A549 (cell line): ENCODE measurements at regions not wholly inside any gene's neighbourhood (a gene's known extent, or its start where the extent isn't known, plus 50 kb on each side); places are given as distances from the start of the nearest gene placed in this dataset.

Experiments used
- ATAC-seq, 2 experiments: fragments of 200-7000 bp in 1 of 2; fragments of >200 bp in 1 of 2; cut with Nextera tagmentation in 1 of 2; cut with Tn5 transposase in 1 of 2; 3 replicates each; pipeline versions ENCODE4 v1.8.0 to v1.9.1; 2018 to 2020; ENCODE audit warnings: mild to moderate bottlenecking in 1 of 2, moderate library complexity in 1 of 2
- CTCF ChIA-PET: fragments of 300-600 bp; sonication (Branson Sonifier 250); formaldehyde crosslinking; extraction: SDS; loops from one replicate; lab custom pipeline; 2021; ENCODE audit warnings: antibody characterized with exemption, inconsistent platforms; lab: Yijun Ruan, JAX
- POLR2A ChIA-PET: fragments of 350-600 bp; formaldehyde crosslinking; extraction: SDS; loops from one replicate; lab custom pipeline; 2021; ENCODE audit warnings: antibody characterized with exemption, inconsistent platforms; lab: Yijun Ruan, JAX
- DNase-seq, 2 experiments: peaks; one replicate each; pipeline versions ENCODE4 v3.0.0 to v3.0.0-alpha.2; 2011 to 2016; ENCODE audit warnings: low read depth in 1 of 2, low spot score in 1 of 2
- FAIRE-seq: peaks from 2 replicates; lab custom pipeline; 2011; peaks lifted over from hg19 to GRCh38; lab: Jason Lieb, UNC
- H3K27ac ChIP-seq, 2 experiments: fragments of >200 bp; sonication (Bioruptor Twin); formaldehyde crosslinking; 3 replicates each; pipeline ENCODE4 v1.5.1; 2016 to 2017
- H3K4me1 ChIP-seq: fragments of >200 bp; sonication (Bioruptor Twin); formaldehyde crosslinking; 3 replicates; pipeline ENCODE4 v1.6.1; 2016
- H3K4me2 ChIP-seq: fragments of >200 bp; sonication (Bioruptor Twin); formaldehyde crosslinking; 3 replicates; pipeline ENCODE4 v1.6.1; 2016
- H3K4me3 ChIP-seq: fragments of >200 bp; sonication (Bioruptor Twin); formaldehyde crosslinking; 3 replicates; pipeline ENCODE4 v1.5.1; 2016
- H3K9me3 ChIP-seq: fragments of >200 bp; sonication (Bioruptor Twin); formaldehyde crosslinking; 3 replicates; pipeline ENCODE4 v1.6.1; 2016
- CBX2 ChIP-seq: fragments of 200-600 bp; sonication (generic); IDR thresholded peaks from 2 replicates; pipeline ENCODE4 v1.6.1; 2016; ENCODE audit warnings: low read depth, mild to moderate bottlenecking, borderline replicate concordance
- CBX8 ChIP-seq: fragments of 200-600 bp; sonication (generic); IDR thresholded peaks from 2 replicates; pipeline ENCODE4 v1.6.1; 2016
- CEBPB ChIP-seq, 2 experiments: fragments of >200 bp in 1 of 2; sonication (Bioruptor Twin) in 1 of 2; formaldehyde crosslinking in 1 of 2; IDR thresholded peaks; 2 replicates each; pipeline ENCODE4 v1.6.1; 2012 to 2016
- EHF ChIP-seq: fragments of 250-450 bp; sonication (Bioruptor Pico); IDR thresholded peaks from 2 replicates; pipeline ENCODE4 v1.5.0; 2020; ENCODE audit warnings: mild to moderate bottlenecking
- ESRRA ChIP-seq: fragments of 150-350 bp; IDR thresholded peaks from 2 replicates; pipeline ENCODE4 v1.6.1; 2014; ENCODE audit warnings: mild to moderate bottlenecking, low read length, borderline replicate concordance
- FOSL2 ChIP-seq, 2 experiments: fragments of 450-650 bp in 1 of 2; fragments of >200 bp in 1 of 2; sonication (Bioruptor Twin) in 1 of 2; formaldehyde crosslinking; IDR thresholded peaks; 2 replicates each; pipeline versions ENCODE4 v1.5.0 to v1.6.1; 2016 to 2020; ENCODE audit warnings: mild to moderate bottlenecking in 1 of 2, moderate library complexity in 1 of 2
- GATA3 ChIP-seq: IDR thresholded peaks from 2 replicates; pipeline ENCODE4 v1.6.1; 2012; ENCODE audit warnings: borderline replicate concordance
- HDAC2 ChIP-seq: fragments of 200-600 bp; sonication (generic); IDR thresholded peaks from 2 replicates; pipeline ENCODE4 v1.6.1; 2016
- HEYL ChIP-seq: fragments of 250-450 bp; sonication (Bioruptor Pico); IDR thresholded peaks from 2 replicates; pipeline ENCODE4 v1.8.0; 2021; ENCODE audit warnings: mild to moderate bottlenecking, moderate library complexity
- HMGXB4 ChIP-seq: fragments of 250-450 bp; sonication (Bioruptor Pico); IDR thresholded peaks from 2 replicates; pipeline ENCODE4 v1.5.0; 2021; ENCODE audit warnings: mild to moderate bottlenecking, moderate library complexity, borderline replicate concordance
- HOXA7 ChIP-seq: fragments of 250-450 bp; sonication (Bioruptor Pico); IDR thresholded peaks from 2 replicates; pipeline ENCODE4 v1.5.0; 2020; ENCODE audit warnings: mild to moderate bottlenecking, moderate library complexity
- HOXB13 ChIP-seq: fragments of 250-450 bp; sonication (Bioruptor Pico); IDR thresholded peaks from 2 replicates; pipeline ENCODE4 v1.5.0; 2020; ENCODE audit warnings: low read depth, mild to moderate bottlenecking, moderate library complexity
- HOXB5 ChIP-seq: fragments of 250-450 bp; sonication (Bioruptor Pico); IDR thresholded peaks from 2 replicates; pipeline ENCODE4 v1.5.0; 2020; ENCODE audit warnings: mild to moderate bottlenecking, moderate library complexity
- MYC ChIP-seq: IDR thresholded peaks from 2 replicates; pipeline ENCODE4 v1.6.1; 2012; ENCODE audit warnings: mild to moderate bottlenecking, inconsistent platforms, low read length, improper control_type of control experiment, borderline replicate concordance
- PHF8 ChIP-seq: fragments of 200-600 bp; sonication (generic); IDR thresholded peaks from 2 replicates; pipeline ENCODE4 v1.6.1; 2016; ENCODE audit warnings: low read depth, mild to moderate bottlenecking, antibody characterized with exemption, moderate library complexity, borderline replicate concordance
- POLR2AphosphoS2 ChIP-seq: conservative IDR thresholded peaks from 2 replicates; pipeline ENCODE4 v1.6.1; 2012; ENCODE audit warnings: low read length, improper control_type of control experiment, inconsistent platforms
- RARB ChIP-seq: fragments of 250-450 bp; sonication (Bioruptor Pico); IDR thresholded peaks from 2 replicates; pipeline ENCODE4 v1.8.0; 2021; ENCODE audit warnings: mild to moderate bottlenecking, moderate library complexity
- RFX5 ChIP-seq: fragments of 450-650 bp; IDR thresholded peaks from 2 replicates; pipeline ENCODE4 v1.7.1; 2014; ENCODE audit warnings: antibody characterized with exemption, mild to moderate bottlenecking, moderate library complexity
- SMC3 ChIP-seq: fragments of >200 bp; sonication (Bioruptor Twin); formaldehyde crosslinking; IDR thresholded peaks from 3 replicates; pipeline ENCODE4 v1.6.1; 2018; ENCODE audit warnings: inconsistent platforms
- SREBF2 ChIP-seq: fragments of 450-650 bp; IDR thresholded peaks from 2 replicates; pipeline ENCODE4 v1.6.1; 2014; ENCODE audit warnings: mild to moderate bottlenecking, moderate library complexity
- WGBS: methylation state at CpG from one replicate; pipeline ENCODE4 v1.1.6; 2017; ENCODE audit errors: missing lambda C conversion rate; 5-methylcytosine and 5-hydroxymethylcytosine counted together
- TF ChIP-seq, protein P1 (sequence below): fragments of 200-600 bp; sonication (generic); IDR thresholded peaks from 2 replicates; pipeline ENCODE4 v1.6.1; 2016; ENCODE audit warnings: antibody characterized with exemption, mild to moderate bottlenecking, moderate library complexity

DNA sequence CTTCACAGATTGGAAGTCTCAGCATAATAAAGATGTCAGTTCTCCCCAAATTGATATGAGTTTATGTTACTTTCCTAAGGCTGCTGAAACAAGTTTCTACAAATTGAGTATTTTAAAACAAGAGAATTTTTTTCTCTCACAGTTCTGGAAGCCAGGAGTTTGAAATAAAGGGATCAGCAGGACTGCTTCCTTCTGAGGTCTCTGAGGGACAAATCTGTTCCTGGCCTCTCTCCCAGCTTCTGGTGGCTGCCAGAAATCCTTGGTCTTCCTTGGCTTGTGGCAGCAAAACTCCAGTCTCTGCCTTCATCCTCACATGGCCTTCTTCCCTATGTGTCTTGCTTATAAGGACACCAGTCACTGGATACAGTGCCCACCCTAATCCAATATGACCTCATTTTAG lies 136.1 kb downstream of the TFAP2A start:
- ATAC-seq = no peak
- 0 out of 3 replicates have a peak, but pooled peaks cover 3% of the 10 kb centered on the region for H3K9me3 ChIP-seq
- no peak for FAIRE-seq
- H3K4me3 ChIP-seq = no peak overlapping the region
- CTCF ChIA-PET = no interaction called here
- H3K4me1 ChIP-seq = no peaks in the 10 kb centered on the region
- no peak for TF ChIP-seq POLR2AphosphoS2
- no peak for TF ChIP-seq HMGXB4
- TF ChIP-seq, protein P1, sequence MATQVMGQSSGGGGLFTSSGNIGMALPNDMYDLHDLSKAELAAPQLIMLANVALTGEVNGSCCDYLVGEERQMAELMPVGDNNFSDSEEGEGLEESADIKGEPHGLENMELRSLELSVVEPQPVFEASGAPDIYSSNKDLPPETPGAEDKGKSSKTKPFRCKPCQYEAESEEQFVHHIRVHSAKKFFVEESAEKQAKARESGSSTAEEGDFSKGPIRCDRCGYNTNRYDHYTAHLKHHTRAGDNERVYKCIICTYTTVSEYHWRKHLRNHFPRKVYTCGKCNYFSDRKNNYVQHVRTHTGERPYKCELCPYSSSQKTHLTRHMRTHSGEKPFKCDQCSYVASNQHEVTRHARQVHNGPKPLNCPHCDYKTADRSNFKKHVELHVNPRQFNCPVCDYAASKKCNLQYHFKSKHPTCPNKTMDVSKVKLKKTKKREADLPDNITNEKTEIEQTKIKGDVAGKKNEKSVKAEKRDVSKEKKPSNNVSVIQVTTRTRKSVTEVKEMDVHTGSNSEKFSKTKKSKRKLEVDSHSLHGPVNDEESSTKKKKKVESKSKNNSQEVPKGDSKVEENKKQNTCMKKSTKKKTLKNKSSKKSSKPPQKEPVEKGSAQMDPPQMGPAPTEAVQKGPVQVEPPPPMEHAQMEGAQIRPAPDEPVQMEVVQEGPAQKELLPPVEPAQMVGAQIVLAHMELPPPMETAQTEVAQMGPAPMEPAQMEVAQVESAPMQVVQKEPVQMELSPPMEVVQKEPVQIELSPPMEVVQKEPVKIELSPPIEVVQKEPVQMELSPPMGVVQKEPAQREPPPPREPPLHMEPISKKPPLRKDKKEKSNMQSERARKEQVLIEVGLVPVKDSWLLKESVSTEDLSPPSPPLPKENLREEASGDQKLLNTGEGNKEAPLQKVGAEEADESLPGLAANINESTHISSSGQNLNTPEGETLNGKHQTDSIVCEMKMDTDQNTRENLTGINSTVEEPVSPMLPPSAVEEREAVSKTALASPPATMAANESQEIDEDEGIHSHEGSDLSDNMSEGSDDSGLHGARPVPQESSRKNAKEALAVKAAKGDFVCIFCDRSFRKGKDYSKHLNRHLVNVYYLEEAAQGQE = no peak
- TF ChIP-seq HOXB13 (CRISPR knock-in tag) = no peak
- no peak for TF ChIP-seq HEYL (CRISPR knock-in tag)
- no peak for TF ChIP-seq PHF8
- TF ChIP-seq, all 56 proteins: peak for 0
- POLR2A ChIA-PET = no interaction called here
- Histone ChIP-seq H3K27ac (no peak overlapping the region), H3K4me2 (no peak overlapping the region)
- DNase-seq = no peak

DNA sequence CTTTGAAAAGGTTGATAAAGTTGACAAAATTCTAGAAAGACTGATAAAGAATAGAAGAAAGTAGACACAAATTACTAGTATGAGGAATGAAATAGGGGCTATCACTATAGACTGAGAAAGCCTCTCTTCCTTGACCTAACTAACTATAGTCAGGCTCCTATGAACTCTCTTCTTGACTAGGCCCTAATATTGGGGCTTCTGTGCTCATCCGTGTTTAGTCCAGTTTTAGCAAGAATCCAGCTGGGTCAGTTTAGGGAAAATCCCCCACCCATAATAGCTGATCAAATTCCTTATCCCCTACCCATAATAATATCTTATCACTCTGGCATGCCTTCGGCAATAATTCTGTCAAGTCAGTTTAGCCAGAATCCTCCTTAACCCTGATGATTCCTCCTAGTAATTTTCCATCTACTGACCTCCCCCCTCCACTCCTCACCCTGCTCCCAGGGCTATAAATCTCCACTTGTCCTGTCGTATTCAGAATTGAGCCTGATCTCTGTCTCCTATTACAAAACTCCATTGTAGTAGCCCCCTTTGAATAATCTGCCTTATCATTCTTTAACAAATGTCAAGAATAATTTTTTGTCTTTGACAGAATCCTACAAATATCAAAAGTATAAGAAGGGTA lies 138.1 kb downstream of the TFAP2A start:
- no peaks in the 10 kb centered on the region for H3K4me1 ChIP-seq
- no peak overlapping the region for H3K27ac ChIP-seq
- no peak for TF ChIP-seq RARB
- TF ChIP-seq GATA3 = no peak
- TF ChIP-seq ESRRA = no peak
- no peak for TF ChIP-seq EHF (CRISPR knock-in tag)
- TF ChIP-seq CBX2 = no peak
- no peak for TF ChIP-seq CEBPB (IDR thresholded peaks at IDR 0.05)
- TF ChIP-seq HDAC2 = no peak
- no peak for TF ChIP-seq SREBF2
- TF ChIP-seq FOSL2 (IDR thresholded peaks at IDR 0.05) = no peak
- no peak for TF ChIP-seq FOSL2 (CRISPR knock-in tag; IDR thresholded peaks at IDR 0.05)
- no peak for TF ChIP-seq HOXB5 (CRISPR knock-in tag)
- TF ChIP-seq HOXA7 (CRISPR knock-in tag) = no peak
- TF ChIP-seq HMGXB4 = no peak
- no peak for TF ChIP-seq RFX5
- TF ChIP-seq SMC3 = no peak
- no peak for TF ChIP-seq MYC
- TF ChIP-seq CBX8 = no peak
- DNase-seq (no peak), ATAC-seq (no peak), FAIRE-seq (no peak)
- CTCF ChIA-PET = interaction anchor here (1.0 kb wide), 1 partner anchor 16 kb away, joined by 4 read pairs; no protein-coding TSS in a partner anchor
- WGBS = 80% methylated on average over 3 of the region's 3 CpGs
- H3K9me3 ChIP-seq = 0 out of 3 replicates have a peak, but pooled peaks cover 3% of the 10 kb centered on the region
- POLR2A ChIA-PET = no interaction called here
- H3K4me2 ChIP-seq = no peak overlapping the region
- no peak overlapping the region for H3K4me3 ChIP-seq
